HEK293T (cell line): ENCODE measurements at regions not wholly inside any gene's neighbourhood (a gene's known extent, or its start where the extent isn't known, plus 50 kb on each side); places are given as distances from the start of the nearest gene placed in this dataset.
"Not testable (repeated sequence)": the region's sequence is repeated elsewhere in the genome, so short reads cannot be mapped to it uniquely, and the experiment has no call there.

Source experiments
- CTCF ChIA-PET: fragments of 350-600 bp; formaldehyde crosslinking; extraction: SDS; loops from one replicate; lab custom pipeline; 2021; ENCODE audit warnings: antibody characterized with exemption, inconsistent platforms; lab: Yijun Ruan, JAX
- POLR2A ChIA-PET: fragments of 350-600 bp; formaldehyde crosslinking; extraction: SDS; loops from one replicate; lab custom pipeline; 2020; ENCODE audit warnings: antibody characterized with exemption, inconsistent platforms; lab: Yijun Ruan, JAX
- DNase-seq: peaks from one replicate; pipeline ENCODE4 v3.0.0; 2012; ENCODE audit warnings: mixed read lengths; ENCODE audit errors: extremely low spot score
- ARNT ChIP-seq: fragments of 450-650 bp; IDR thresholded peaks from 2 replicates; pipeline ENCODE4 v1.6.1; 2017; ENCODE audit warnings: mild to moderate bottlenecking
- CTBP1 ChIP-seq: fragments of 450-650 bp; IDR thresholded peaks from 2 replicates; pipeline ENCODE4 v1.6.1; 2016; ENCODE audit warnings: borderline replicate concordance
- ELF4 ChIP-seq: fragments of 450-650 bp; IDR thresholded peaks from 2 replicates; pipeline ENCODE4 v1.6.1; 2017; ENCODE audit warnings: antibody characterized with exemption
- FOXA1 ChIP-seq: fragments of 450-650 bp; IDR thresholded peaks from 2 replicates; pipeline ENCODE4 v1.6.1; 2016; ENCODE audit warnings: mild to moderate bottlenecking
- FOXK2 ChIP-seq: fragments of 450-650 bp; IDR thresholded peaks from 2 replicates; pipeline ENCODE4 v1.6.1; 2016; ENCODE audit warnings: mild to moderate bottlenecking
- FOXM1 ChIP-seq: fragments of 450-650 bp; IDR thresholded peaks from 2 replicates; pipeline ENCODE4 v1.6.1; 2017; ENCODE audit warnings: mild to moderate bottlenecking, borderline replicate concordance
- HDGF ChIP-seq: fragments of 450-650 bp; IDR thresholded peaks from 2 replicates; pipeline ENCODE4 v1.6.1; 2017; ENCODE audit warnings: antibody characterized with exemption, borderline replicate concordance
- L3MBTL2 ChIP-seq: fragments of 450-650 bp; conservative IDR thresholded peaks from 2 replicates; pipeline ENCODE4 v1.6.1; 2016; ENCODE audit warnings: mild to moderate bottlenecking
- LEF1 ChIP-seq: fragments of 450-650 bp; IDR thresholded peaks from 2 replicates; pipeline ENCODE4 v1.6.1; 2017; ENCODE audit warnings: mild to moderate bottlenecking, borderline replicate concordance
- SP1 ChIP-seq: fragments of 450-650 bp; IDR thresholded peaks from 2 replicates; pipeline ENCODE4 v1.6.1; 2017
- SUZ12 ChIP-seq: fragments of 450-650 bp; IDR thresholded peaks from 2 replicates; pipeline ENCODE4 v1.6.1; 2016; ENCODE audit warnings: mild to moderate bottlenecking
- TARDBP ChIP-seq: fragments of 450-650 bp; IDR thresholded peaks from 2 replicates; pipeline ENCODE4 v1.6.1; 2016
- TF ChIP-seq, protein P1 (sequence below): fragments of 450-650 bp; IDR thresholded peaks from 2 replicates; pipeline ENCODE4 v1.6.1; 2016

DNA sequence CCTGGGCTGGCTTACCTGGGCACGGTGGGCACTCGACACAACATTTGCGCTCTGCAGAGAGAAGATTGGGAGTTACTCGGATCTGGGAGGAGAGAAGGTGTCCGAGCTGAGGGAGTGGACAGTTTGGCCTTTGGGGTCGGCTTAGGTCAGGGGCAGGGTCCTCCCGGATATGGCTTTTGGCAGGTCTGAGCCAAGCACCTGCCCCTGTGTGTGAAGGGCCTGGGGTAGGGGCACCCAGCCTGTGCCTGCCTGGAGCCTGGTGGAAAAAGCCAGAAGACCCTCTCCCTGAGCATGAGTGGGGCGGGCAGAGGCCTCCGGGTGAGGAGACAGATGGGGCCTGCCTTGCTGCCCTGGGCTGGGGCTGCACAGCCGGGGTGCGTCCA, 117.7 kb downstream of the TMEM121 start:
- POLR2A ChIA-PET, DNase-seq, CTCF ChIA-PET: not testable (repeated sequence)

DNA sequence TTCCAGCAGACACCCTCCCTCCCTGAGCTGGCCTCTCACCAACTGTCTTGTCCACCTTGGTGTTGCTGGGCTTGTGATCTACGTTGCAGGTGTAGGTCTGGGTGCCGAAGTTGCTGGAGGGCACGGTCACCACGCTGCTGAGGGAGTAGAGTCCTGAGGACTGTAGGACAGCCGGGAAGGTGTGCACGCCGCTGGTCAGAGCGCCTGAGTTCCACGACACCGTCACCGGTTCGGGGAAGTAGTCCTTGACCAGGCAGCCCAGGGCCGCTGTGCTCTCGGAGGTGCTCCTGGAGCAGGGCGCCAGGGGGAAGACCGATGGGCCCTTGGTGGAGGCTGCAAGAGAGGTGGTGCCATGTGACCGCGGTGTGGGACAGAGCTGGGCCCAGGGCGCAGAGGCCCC, 118.1 kb downstream of the TMEM121 start:
- CTCF ChIA-PET, DNase-seq, POLR2A ChIA-PET: not testable (repeated sequence)

DNA sequence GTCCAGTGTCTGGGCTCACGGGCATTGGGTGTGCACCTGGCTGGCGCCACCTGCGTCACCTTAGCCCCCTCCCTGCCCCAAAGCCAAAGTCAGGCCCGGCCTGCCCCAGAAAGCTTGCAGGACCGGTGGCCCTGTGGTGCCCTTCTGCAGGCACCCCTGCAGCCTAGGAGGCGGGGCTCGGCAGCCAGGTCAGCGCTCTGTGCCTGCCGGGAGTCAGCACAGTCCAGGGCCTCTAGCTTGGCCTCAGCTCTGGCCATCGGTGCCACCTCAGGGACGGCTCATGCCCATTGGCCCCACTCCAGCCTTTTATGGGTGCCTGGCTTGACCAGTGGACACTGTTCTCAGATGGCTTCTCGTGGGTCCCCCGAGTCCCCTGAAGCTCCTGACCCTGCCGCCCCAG, 118.5 kb downstream of the TMEM121 start:
- DNase-seq, POLR2A ChIA-PET, CTCF ChIA-PET: not testable (repeated sequence)

DNA sequence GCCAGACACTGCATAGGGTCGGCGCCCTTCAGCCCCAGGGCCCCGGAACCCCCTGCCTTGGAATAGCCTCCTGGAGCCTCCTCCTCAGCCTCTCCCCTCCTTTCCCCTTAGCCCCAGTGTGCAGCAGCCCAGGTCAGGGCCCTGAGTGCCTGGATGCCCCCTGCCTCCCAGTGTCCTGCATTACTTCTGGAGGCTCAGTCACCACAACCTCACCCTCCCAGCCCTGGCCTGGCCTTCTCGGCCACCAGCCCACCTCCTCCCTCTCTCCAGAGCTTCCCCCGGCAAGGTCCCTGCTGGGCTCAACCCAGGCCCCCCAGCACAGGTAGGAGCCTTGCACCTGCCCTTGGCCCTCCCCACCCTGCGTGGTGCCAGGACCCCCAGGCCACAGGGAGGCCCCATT, 119.0 kb downstream of the TMEM121 start:
- DNase-seq, CTCF ChIA-PET, POLR2A ChIA-PET: not testable (repeated sequence)

DNA sequence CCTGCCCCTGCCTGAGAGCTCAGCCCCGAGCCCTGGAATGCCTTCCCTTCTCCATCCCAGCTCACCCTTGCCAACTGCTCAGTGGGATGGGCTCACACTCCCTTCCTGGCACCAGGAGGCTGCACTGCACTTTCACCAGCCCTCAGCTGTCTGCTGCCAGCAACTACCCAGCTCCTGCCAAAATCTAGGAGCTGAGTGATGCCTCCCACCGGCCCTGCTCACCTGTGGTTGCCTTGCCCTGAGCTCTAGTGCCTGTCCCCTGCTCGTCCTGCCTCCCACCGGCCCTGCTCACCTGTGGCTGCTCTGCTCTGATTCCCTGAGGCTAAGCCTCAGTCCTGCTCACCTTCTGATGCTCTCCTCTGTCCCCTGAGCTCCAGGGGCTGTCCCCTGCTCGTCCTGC, 119.8 kb downstream of the TMEM121 start:
- DNase-seq: no peak
- ChIA-PET CTCF (no interaction called here), POLR2A (no interaction called here)
- TF ChIP-seq SUZ12 (no peak), FOXK2 (no peak), HDGF (no peak), CTBP1 (no peak), LEF1 (no peak), ARNT (no peak)

DNA sequence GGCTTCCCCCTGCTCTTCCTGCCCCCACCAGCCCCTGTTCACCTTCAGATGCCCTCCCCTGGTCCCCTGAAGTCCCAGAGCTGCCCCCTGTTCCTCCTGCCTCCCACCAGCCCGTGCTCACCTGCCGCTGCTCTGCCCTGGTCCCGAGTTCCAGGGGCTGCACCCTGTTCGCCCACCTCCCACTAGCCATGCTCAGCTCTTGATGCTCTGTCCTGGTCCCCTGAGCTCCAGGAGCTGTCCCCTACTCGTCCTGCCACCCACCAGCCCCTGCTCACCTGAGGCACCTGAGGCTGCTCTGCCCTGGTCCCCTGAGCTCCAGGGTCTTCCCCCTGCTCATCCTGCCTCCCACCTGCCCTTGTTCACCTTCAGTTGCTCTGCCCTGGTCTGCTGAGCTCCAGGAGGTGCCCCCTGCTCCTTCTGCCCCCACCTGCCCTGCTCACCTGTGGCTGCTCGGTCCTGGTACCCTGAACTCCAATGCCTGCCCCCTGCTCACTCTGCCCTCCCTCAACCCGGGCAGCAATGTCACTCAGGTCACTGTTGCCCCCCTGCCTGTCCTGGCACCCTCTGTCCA, 120.4 kb downstream of the TMEM121 start:
- POLR2A ChIA-PET, DNase-seq, CTCF ChIA-PET: not testable (repeated sequence)

DNA sequence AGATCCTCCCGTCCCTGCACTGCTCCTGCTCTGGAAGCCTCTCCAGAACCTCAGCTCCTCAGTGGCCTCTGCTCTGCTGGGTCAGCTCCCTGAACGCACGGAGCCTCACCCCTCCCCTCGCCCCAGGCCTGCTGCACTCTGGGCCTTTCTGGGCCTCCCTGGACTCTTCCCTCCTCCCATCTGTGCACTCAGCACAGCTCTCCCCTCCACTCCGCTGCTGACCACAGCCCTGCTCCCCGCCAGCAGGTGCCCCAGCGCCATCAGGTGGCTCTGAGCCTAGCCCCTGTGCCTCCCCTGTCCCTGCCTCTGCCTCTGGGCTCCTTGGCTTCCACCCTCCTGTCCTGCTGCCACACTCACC, 121.0 kb downstream of the TMEM121 start:
- DNase-seq, CTCF ChIA-PET, POLR2A ChIA-PET: not testable (repeated sequence)

DNA sequence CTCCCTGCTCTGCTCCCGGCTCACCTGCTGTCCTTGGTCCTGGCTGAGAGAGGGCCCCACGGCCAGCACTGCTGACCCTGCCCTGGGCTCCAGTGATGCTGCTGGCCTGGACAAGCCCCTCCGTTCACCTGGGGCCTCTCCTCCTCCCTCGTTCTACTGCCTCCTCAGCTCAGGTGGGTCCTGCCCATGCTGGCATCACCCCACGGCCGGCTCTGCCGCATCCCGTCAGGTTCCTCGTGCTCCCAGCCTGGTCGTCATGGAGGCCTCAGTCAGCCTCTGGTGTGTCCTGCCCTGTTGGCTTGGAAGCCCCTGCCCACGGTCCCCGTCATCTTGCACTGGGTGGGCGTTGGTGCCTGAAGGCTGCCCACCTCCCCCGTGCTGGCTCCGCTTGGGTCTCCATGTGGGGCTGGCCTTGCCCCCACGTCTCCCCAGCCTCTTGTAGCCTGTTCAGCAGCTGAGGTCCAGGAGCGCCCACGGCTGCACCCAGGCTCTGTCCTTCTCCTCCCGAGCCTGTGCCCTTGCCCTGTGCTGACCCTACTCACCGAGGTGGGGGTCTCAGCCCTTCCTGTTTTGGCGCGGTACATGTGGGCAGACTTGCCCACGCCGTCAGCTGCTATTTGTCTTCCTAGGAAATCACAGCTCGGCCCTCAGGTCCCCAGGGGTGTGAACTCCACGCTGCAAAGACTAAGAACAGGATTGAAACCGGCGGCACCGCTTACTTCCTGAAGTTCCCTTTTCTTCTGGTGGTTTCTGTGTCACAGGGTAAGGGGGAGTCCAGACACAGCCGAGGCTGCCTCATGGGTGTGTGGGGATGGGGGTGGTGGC, 121.6 kb downstream of the TMEM121 start:
- no peak for TF ChIP-seq ELF4
- no peak for TF ChIP-seq TARDBP
- TF ChIP-seq SP1: no peak
- TF ChIP-seq FOXA1: no peak
- no peak for TF ChIP-seq FOXK2
- TF ChIP-seq FOXM1: no peak
- TF ChIP-seq L3MBTL2: no peak
- no peak for TF ChIP-seq HDGF
- TF ChIP-seq ARNT: no peak
- no peak for TF ChIP-seq LEF1
- TF ChIP-seq, protein P1, sequence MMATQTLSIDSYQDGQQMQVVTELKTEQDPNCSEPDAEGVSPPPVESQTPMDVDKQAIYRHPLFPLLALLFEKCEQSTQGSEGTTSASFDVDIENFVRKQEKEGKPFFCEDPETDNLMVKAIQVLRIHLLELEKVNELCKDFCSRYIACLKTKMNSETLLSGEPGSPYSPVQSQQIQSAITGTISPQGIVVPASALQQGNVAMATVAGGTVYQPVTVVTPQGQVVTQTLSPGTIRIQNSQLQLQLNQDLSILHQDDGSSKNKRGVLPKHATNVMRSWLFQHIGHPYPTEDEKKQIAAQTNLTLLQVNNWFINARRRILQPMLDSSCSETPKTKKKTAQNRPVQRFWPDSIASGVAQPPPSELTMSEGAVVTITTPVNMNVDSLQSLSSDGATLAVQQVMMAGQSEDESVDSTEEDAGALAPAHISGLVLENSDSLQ: no peak
- no peak for DNase-seq
- ChIA-PET CTCF (no interaction called here), POLR2A (no interaction called here)

DNA sequence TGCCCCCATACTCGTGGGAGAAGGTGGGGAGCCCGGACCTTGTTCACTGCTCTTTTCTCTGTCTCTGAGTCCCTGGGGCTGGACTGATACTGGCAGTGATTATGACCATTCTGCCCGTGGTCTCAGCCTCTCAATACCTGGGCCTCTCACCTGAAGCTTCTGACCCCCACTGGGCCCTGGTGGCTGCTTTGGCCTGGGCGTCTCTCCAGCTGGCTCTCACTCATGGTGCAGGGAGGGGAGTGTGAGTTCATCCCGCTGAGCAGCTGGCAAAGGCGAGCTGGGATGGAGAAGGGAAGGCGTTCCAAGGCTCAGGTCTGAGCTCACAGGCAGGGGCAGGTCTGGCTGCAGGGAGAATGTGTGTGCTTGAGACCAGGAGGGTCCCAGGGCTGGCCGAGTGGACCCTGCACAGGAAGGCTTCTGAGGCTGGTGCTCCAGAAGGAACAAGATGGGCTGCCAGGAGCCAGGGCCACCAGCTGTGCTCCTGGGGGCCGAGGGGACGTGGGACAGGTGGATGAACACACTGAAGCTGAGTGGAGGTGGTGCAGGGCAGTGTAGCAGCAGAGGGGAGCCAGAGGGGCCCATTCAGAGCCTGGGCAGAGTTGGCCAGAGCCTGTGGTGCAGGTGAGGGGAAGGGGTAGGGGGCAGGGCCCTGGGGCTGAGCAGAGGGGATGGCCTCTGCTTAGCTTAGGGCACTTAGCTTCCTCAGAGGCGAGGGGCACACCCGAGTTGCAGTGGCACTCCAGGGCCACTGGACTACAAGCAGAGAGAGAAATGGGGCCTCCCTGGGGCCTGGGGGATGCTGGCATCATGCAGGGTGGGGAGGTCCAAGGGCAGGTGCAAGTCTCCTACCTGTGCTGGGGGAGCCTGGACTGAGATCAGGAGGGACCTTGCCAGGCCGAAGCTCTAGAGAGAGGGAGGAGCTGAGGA, 122.5 kb downstream of the TMEM121 start:
- DNase-seq, CTCF ChIA-PET, POLR2A ChIA-PET: not testable (repeated sequence)

DNA sequence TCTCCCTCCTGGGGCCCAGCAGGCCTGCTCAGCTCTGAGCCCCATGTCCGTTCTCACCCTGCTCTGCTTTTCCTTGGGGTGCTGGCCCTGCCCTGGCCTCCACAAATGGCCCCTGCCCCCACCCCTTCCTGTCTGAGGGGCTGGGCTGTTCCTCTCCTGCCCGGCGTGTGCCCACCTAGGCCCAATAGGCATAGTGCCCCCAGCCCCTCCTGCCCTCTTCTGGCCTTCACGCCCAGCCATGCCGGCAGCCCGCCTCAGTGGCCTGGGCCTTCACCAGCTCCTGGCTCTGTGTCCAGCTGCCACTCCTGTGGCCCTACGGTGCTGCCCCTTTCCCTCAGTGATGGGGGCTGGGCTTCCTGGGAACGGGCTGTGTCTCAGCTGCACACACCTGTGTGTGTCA, 125.9 kb downstream of the TMEM121 start:
- CTCF ChIA-PET, POLR2A ChIA-PET: not testable (repeated sequence)

DNA sequence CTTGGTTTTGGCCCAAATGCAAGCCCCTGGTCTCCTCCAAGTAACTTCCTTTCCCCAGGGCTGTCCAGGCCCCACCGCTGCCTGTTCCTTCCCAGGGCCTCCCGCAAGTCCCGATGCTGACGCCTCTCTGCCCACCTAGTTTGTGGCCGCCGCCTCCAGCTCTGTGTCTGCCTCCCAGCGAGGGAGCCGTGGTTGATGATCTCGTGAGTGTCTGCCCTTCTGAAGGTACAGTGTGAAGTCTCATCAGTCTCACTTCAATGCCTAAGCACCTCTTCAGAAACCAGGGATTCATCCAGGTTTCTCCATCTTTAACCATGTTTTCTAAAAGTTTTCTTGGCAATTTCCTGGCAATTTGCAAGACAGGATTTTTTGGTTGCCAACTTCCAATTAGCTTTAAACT, 127.5 kb downstream of the TMEM121 start:
- POLR2A ChIA-PET, CTCF ChIA-PET, DNase-seq: not testable (repeated sequence)

More for the DNA sequence above, 125.9 kb downstream of the TMEM121 start:
- not testable (repeated sequence) for DNase-seq

DNA sequence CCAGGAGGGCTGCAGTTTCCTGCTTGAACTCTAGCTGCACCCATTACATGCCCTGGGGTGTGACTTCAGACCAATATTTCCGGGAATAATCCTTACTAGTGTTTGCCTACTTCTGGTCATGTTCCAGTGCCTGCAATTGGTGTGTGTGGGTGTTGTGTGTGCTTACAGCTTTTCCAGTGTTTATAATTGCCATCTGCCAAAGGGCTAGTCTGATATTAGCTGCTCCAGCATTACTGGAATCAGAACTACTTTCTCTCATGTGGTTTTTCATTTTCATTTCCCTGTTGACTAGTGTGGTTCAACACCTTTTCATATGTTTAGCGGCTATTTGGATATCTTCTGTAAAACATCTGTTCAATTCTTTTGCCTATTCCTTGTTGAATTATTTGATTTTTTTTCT, 132.9 kb downstream of the TMEM121 start:
- POLR2A ChIA-PET, CTCF ChIA-PET, DNase-seq: not testable (repeated sequence)
